HG02571 (cell line): ENCODE measurements at regions not wholly inside any gene's neighbourhood (a gene's known extent, or its start where the extent isn't known, plus 50 kb on each side); places are given as distances from the start of the nearest gene placed in this dataset.

ENCODE experiments used
- ATAC-seq: cut with Tn5 transposase; IDR thresholded peaks from one replicate; pipeline ENCODE4 v1.9.1; 2021; ENCODE audit warnings: mild to moderate bottlenecking, moderate library complexity; ENCODE audit not compliant: unreplicated experiment

DNA sequence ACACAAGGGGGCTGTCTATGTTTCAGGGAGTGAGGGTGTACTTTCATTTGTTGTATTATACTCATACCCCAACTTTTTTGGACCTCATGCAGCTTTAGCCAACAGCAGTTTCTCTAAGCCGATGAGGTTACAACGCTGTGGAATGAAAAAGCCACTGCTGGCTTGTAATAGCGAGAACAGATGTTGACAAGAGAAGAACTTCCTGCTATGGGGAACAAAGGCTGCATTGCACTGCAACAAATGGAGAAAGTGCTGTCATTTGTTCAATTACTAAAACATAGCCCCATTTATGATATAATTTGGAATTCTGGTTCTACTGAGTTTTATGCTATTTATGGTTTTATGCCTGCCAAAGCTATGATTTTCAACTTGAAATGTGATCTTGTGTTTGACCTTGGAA lies 104.2 kb upstream of the TMEM72 start:
- no peak for ATAC-seq

DNA sequence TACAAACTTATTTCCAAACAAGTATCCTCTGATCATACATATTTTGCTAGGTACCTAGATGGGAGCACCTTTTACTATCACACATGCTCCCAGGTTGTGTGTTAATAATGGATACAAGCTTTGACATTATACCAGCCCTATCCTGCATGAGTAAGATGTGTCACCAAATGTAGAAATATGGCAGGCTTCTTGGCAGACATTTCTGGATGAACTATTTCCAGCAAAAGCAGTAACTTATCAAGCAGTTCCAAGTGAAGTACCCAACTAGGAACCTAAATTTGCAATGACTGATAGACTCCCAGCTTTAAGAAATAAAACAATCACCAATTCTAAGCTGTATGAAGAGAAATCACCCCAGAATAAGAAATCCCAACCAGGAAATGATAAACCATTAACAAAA lies 103.7 kb upstream of the TMEM72 start:
- ATAC-seq: no peak

DNA sequence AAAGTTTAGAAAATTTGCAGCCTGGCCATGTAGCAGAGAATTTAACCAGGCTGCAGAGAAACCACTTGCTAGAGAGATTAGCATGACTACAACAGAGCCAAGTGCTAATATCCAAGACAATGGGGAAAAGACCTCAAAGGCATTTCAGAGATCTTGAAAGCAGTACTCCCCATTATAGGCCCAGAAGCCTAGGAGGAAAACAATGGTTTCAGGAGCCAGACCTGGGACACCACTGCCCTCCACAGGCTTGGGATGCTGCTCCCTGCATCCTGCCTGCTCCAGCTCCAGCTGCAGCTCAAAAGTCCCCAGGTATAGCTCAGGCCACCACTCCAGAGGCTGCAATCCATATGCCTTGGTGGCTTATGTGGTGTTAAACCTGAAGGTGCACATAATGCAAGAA lies 101.5 kb upstream of the TMEM72 start:
- no peak for ATAC-seq

DNA sequence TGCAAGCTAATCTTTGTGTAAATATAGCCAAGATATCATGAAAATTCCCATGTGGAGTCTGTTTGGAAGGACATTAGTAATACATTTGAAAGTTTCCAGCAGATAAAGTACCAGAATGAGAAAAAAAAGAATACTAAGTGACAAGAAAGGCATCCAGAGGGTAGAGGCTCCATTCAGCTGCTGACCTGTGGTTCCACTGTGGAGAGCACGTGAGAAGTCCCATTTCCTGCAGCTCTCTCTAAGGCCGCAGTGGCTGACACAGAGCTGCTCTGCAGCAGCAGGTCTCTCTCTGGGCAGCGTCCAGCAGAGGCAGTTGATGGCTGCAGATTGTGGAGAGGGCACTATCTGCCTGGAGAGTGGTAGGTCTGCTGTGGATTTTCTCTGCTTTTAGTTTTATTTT lies 100.1 kb upstream of the TMEM72 start:
- ATAC-seq: no peak

- ATAC-seq: no peak
Measured at GRCh38 chr10:44813201-44813600, 97.9 kb upstream of the TMEM72 start.

- no peak for ATAC-seq
Measured at GRCh38 chr10:44814929-44815328, 96.2 kb upstream of the TMEM72 start.

DNA sequence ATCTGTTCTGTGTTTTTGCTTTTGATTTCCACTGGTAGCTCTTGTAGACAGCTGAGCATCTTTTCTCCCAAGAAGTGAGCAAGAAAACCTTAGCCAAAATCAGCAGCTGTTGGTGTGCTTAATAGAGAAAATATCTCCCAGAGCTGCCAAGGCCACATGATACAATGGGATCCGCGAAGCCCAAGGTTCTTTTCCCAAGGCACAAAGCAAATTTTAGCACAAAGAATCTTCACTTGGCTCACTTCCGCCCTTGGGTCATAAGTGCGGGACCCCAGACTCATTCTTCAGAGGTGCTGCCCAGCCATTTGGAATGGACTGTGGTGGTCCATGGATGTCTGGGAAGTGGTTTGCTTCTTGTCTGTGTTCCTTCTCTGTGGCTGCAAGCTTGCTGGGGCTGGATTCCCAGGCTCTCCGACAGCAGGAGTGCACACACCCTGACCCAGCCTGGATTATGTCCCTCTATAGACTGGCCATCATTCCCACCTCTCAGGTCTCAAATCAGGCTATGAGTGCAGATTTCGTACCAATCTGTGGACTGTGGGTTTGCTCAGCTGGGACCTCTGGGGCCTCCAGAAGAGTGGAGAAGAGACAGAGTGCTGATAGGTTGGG lies 93.0 kb upstream of the TMEM72 start:
- ATAC-seq: no peak

DNA sequence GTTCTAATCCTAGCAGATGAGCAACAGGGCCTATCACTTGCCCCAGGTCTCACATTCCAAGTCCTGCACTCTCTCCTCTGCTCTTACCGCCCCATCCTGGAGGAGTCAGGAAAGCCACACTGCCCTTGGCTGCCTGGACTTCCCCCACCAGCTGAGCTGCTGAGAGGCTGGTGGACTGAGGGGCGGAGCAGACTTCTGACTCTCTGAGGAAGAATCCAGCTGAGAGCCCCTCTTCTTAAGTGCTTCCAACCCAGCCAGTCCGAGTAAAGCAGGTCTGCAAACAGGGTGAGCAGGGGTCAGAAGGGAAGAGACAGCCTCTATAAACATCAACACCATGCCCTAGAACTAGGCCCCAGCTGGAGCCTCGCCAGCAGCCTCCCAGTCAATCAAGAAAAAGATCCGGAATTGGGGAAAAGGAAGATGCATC lies 92.4 kb upstream of the TMEM72 start:
- ATAC-seq: no peak

GRCh38 chr10:44820094-44820493 lies 91.0 kb upstream of the TMEM72 start:
- no peak for ATAC-seq

DNA sequence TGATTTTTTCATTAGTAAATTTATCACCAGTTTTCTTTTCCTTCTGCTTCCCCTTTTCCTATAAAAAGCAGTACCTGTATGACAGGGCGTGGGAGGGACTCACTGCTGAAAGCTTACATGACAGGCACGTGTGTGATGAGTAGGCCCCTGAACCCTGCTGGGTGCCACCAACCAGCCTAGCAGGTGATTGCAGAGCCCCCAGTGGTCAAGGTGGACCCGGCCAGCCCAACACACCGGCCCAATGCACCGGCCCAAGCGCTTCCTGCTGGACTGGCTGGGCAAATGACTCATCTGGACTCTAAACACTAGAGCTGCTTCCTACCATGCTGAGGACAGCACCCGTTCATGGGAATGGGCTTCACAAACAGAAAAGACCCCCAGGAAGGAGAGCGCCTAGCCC lies 89.8 kb upstream of the TMEM72 start:
- ATAC-seq: no peak

GRCh38 chr10:44822349-44822748 lies 88.8 kb upstream of the TMEM72 start:
- ATAC-seq: no peak

DNA sequence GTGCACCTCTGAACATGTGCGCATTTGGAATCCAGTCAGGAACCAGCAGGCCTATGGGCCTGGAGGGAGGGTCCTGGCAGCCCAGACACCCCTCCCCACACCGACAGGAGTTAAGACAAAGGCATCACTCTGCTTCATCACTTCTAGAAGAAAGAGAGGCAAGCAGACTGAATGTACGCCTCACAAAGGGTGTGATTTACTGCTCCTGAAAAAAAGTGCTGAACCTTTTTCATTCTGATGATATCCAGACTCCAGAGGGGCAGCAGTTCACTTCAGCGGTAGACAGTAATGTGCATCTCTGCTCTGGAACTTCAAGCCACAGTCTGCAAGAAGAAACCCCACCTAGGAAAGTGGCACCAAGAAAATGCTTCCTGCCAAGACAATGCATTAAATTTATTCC lies 88.2 kb upstream of the TMEM72 start:
- no peak for ATAC-seq

DNA sequence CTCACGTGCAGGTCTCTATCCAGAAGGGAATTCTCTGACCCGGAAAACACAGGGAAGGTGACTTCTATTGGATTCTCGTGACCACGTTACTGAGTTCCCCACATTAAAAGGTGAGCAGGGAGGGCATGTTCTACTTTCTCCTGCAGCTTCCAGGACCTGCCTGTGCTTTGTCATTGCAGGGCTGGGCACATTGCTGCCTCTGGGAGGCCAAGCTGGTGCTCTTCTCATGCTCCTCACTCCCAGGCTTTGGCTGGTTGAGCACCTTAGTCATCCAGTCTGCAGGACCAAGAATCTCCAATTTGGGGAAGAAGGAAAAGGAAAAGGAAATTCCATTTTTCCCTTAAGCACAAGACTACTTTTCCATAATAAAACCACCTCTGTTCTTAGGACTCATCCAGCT lies 86.5 kb upstream of the TMEM72 start:
- ATAC-seq: no peak

DNA sequence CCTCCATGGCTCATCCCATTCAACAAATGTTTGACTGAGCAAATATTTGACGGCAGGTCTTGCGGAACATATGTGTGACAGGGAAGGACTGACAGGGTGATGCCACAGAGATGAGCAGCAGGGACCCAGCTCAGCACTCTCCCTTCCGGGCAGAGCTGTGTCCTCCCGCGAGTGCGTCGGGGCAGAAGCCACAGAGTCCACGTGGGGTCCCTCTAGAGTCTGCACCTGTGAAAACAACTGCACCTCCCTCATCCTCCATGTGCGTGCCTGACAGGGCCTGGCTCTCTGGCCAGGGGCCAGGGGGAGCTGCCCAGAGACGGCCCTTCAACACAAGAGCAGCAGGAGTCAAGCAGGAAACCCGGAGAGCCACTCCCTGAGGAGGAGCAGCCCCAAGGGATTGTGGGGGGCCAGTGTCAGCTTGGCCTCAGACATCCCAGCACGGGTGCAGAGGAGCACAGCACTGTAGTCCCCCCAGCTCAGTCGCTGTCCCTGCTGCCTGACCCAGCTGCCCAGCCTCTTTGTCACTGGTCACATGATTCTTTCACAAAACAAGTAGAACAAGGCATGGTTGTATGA lies 83.6 kb upstream of the TMEM72 start:
- no peak for ATAC-seq

- no peak for ATAC-seq
Measured at GRCh38 chr10:44828508-44829142, 82.5 kb upstream of the TMEM72 start.

DNA sequence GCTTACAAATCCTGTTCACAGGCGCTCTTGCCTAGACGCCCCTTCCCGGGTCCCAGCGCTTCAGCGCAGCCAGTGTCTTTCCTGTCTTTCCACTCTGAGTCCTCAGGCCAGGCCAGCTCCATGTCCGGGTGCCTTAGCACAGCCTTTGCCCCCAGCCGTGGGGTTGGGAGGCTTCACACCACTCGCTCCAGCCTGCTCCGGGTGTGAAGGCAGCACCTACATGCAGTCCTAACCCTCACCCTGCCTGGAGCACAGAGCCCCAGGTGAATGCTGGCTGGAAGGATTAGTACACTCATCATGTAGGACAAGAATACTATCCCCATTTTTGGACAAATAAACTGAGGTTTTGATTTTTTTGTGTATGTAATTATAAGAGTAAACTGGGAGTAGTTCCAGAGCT lies 81.7 kb upstream of the TMEM72 start:
- ATAC-seq: no peak

- no peak for ATAC-seq
Measured at GRCh38 chr10:44830022-44830421, 81.1 kb upstream of the TMEM72 start.

DNA sequence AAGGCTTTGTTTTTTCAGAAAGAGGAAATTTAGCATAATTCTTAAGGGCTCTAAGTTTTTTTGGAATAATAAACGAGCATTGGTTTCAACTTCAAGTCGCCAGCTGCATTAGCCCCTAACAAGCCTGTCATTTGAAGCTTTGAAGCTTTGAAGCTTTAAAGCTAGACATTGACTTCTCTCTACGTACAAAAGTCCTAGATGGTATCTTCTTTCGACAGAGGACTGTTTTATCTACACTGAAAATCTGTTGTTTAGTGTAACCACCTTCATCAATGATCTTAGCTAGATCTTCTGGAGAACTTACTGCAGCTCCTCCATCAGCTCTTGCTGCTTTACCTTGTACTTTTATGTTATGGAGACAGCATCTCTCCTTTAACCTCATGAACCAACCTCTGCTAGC lies 79.6 kb upstream of the TMEM72 start:
- ATAC-seq: no peak

DNA sequence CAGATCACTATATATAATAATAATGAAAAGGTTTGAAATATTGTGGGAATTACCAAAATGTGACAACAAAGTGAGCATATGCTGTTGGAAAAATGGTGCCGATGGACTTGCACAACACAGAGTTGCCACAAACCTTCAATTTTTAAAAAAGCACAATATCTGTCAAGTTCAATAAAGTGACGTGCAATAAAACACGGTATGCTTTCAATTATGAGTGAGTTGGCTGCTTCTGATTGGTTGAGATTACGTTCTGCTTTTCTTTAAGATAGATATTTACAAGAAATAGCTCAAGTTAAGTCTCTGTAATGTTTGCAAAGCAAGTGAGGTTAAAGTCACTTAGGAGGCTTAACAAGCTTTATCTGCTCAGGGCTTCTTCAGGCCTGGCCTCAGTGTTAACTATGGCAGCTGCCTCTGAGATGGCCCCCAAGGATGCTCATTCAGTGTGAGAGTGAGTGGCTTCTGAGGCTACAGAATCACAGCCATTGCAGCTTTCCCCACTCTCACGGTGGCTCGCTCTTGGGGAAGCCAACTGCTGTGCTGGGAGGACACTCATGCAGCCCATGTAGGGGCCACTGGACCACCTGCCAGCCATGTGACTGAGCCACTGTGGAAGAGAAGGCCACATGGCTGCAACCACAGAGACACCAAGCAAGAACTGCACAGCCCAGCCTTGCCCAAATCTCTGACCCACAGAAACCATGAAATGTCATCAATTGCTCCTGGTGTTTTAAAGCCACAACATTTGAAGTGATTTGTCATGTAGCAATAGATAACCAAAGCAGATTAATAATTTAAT lies 78.3 kb upstream of the TMEM72 start:
- no peak for ATAC-seq

- no peak for ATAC-seq
Measured at GRCh38 chr10:44834131-44834530, 77.0 kb upstream of the TMEM72 start.

DNA sequence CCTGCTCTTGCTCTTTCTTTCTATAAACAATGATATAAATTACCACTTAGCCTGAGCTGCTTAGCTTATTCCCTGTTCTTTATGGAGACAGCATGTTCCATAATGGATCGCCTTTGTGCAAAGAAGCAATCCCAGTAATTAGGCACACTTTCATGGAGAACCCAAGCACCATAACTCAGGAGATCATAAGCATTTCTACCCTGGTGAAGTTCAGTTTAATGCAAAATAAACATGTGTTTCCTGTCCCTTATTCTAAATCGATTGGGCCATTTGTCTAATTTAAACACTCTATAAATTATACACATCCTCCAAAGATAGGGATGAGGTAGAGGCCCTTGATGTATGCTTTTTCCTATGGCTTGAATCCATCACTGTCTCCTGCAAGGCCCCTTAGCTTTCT lies 75.8 kb upstream of the TMEM72 start:
- ATAC-seq: no peak

DNA sequence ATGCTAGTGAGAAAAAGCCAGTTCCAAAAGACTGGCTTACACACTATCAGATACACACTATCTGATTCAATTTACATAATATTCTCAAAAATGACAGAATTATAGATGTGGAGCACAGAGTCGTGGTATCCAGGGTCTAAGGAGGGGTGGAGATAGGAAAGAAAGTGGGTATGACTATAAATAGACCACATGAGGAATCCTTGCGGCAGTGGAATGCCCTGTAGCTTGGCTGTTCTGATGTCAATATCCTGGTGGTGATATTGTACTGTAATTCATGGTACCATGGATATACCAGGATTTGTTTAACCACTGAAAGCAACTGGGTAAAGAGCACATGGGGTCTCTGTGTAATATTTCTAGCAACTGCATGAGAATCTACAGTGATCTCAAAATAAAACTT lies 67.7 kb upstream of the TMEM72 start:
- ATAC-seq: no peak
